Liver (tissue), 7 donors: ENCODE measurements at regions not wholly inside any gene's neighbourhood (a gene's known extent, or its start where the extent isn't known, plus 50 kb on each side); places are given as distances from the start of the nearest gene placed in this dataset.
"Not testable (repeated sequence)": the region's sequence is repeated elsewhere in the genome, so short reads cannot be mapped to it uniquely, and the experiment has no call there.

Experiments
- DNase-seq: peaks from one replicate; pipeline ENCODE4 v3.0.0-alpha.2; 2017; ENCODE audit warnings: low spot score
- H3K27ac ChIP-seq, 2 donors: one replicate each; pipeline ENCODE4 v1.7.0; 2013; ENCODE audit warnings: inconsistent platforms in 2 of 2, low read length in 2 of 2, control low read depth in 1 of 2, low read depth in 1 of 2, mild to moderate bottlenecking in 1 of 2
- H3K27me3 ChIP-seq, 4 donors: one replicate each; pipeline versions ENCODE4 v1.6.1 to v1.7.0; 2013; ENCODE audit warnings: low read length in 3 of 4, inconsistent platforms in 1 of 4, mild to moderate bottlenecking in 1 of 4, moderate library complexity in 1 of 4; ENCODE audit not compliant: control insufficient read depth in 4 of 4, insufficient read depth in 4 of 4
- H3K36me3 ChIP-seq, 4 donors: one replicate each; pipeline versions ENCODE4 v1.6.1 to v1.7.0; 2013; ENCODE audit warnings: low read length in 3 of 4, mild to moderate bottlenecking in 3 of 4, low read depth in 1 of 4, moderate library complexity in 1 of 4; ENCODE audit not compliant: control insufficient read depth in 4 of 4, insufficient read depth in 3 of 4
- H3K4me1 ChIP-seq, 4 donors: one replicate each; pipeline versions ENCODE4 v1.6.1 to v1.7.0; 2013; ENCODE audit warnings: low read length in 3 of 4, mild to moderate bottlenecking in 3 of 4, moderate library complexity in 1 of 4; ENCODE audit not compliant: control insufficient read depth in 4 of 4, insufficient read depth in 4 of 4
- H3K4me3 ChIP-seq, 3 donors: one replicate each; pipeline versions ENCODE4 v1.6.1 to v1.7.0; 2013; ENCODE audit warnings: low read length in 3 of 3, control low read depth in 1 of 3, low read depth in 1 of 3, mild to moderate bottlenecking in 1 of 3
- H3K9ac ChIP-seq, 2 donors: one replicate each; pipeline ENCODE4 v1.7.0; 2013; ENCODE audit warnings: low read length in 2 of 2, mild to moderate bottlenecking in 2 of 2, moderate library complexity in 2 of 2, control low read depth in 1 of 2, low read depth in 1 of 2
- H3K9me3 ChIP-seq, 4 donors: one replicate each; pipeline versions ENCODE4 v1.6.1 to v1.7.0; 2013; ENCODE audit warnings: low read length in 3 of 4; ENCODE audit not compliant: control insufficient read depth in 4 of 4
- GABPA ChIP-seq, 2 donors: IDR thresholded peaks in 1 of 2; conservative IDR thresholded peaks in 1 of 2; 2 replicates each; pipeline ENCODE4 v1.6.1; 2016; ENCODE audit warnings: antibody characterized with exemption in 2 of 2, mild to moderate bottlenecking in 1 of 2, moderate library complexity in 1 of 2
- NR2F2 ChIP-seq: IDR thresholded peaks from 2 replicates; pipeline ENCODE4 v1.6.1; 2016; ENCODE audit warnings: antibody characterized with exemption
- RAD21 ChIP-seq, 2 donors: IDR thresholded peaks; 2 replicates each; pipeline ENCODE4 v1.6.1; 2016; ENCODE audit warnings: antibody characterized with exemption in 2 of 2, mild to moderate bottlenecking in 2 of 2
- SP1 ChIP-seq: IDR thresholded peaks from 2 replicates; pipeline ENCODE4 v1.6.1; 2018; ENCODE audit warnings: antibody characterized with exemption, mild to moderate bottlenecking
- ZBTB33 ChIP-seq: IDR thresholded peaks from 2 replicates; pipeline ENCODE4 v1.6.1; 2016; ENCODE audit warnings: antibody characterized with exemption
- WGBS: extraction: QIAGEN DNeasy Blood & Tissue Kit; methylation state at CpG from one replicate; pipeline ENCODE4 v1.1.7; 2013; 5-methylcytosine and 5-hydroxymethylcytosine counted together
- TF ChIP-seq, protein P1 (sequence below): IDR thresholded peaks from 2 replicates; pipeline ENCODE4 v1.6.1; 2016; ENCODE audit warnings: antibody characterized with exemption
- donor health status: healthy.
- donor health status: healthy.
- donor health status: healthy.
- donor health status: healthy.

DNA sequence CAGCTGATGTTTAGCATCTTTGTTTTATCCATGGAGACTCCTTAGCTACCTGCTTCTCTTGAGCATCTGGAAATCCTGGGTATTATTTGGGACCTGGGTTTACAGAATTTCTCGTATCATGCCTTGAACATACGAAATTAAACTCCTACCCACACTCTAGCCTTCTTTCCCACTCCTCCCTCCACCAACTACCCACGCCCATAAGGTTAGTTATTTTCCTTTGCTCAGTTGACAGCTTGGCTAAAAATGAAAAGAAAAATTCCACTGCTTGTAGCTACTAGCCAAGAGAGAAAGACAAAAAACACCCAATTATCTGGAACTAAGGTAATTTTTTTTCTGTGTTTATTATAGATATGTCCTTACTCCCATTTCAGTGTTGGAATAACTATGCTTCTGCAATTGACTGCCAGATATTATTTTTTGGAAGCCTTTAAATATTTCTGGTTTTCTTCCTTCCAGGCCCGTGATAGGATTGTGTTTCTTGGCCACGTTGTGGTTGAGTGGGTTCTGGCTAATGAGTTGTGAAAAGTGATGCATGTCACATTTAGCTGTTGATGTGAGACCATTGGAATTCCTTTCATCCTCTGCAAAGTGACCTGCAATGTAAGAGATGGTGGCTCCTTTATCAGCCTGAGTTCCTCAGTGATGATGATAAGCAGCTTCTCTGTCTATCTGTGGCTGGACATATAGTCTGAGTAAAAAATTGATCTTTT is 308.1 kb downstream of the LRRC70 start:
- H3K9ac ChIP-seq, result no peak overlapping the region
- 36% methylated on average over 5 of the region's 5 CpGs for WGBS
- H3K36me3 ChIP-seq, result no peaks in the 10 kb centered on the region
- H3K4me3 ChIP-seq, result no peak overlapping the region
- no peaks in the 10 kb centered on the region for H3K9me3 ChIP-seq
- no peaks in the 10 kb centered on the region for H3K4me1 ChIP-seq
- no peak for DNase-seq
- no peaks in the 10 kb centered on the region for H3K27me3 ChIP-seq
- no peak overlapping the region for H3K27ac ChIP-seq
- no peak for TF ChIP-seq SP1
- TF ChIP-seq ZBTB33, result no peak
- no peak for TF ChIP-seq NR2F2

- not testable (repeated sequence) for H3K4me1 ChIP-seq, H3K9me3 ChIP-seq, H3K36me3 ChIP-seq, H3K4me3 ChIP-seq, H3K27ac ChIP-seq, H3K9ac ChIP-seq, H3K27me3 ChIP-seq, DNase-seq
- WGBS, result 69% methylated on average over 5 of the region's 5 CpGs
Measured at GRCh38 chr5:62837330-62837729, 258.7 kb downstream of the LRRC70 start.

- Histone ChIP-seq H3K4me3 (no peak overlapping the region), H3K9me3 (no peaks in the 10 kb centered on the region), H3K4me1 (no peaks in the 10 kb centered on the region), H3K36me3 (no peaks in the 10 kb centered on the region), H3K27ac (no peak overlapping the region), H3K9ac (no peak overlapping the region), H3K27me3 (no peaks in the 10 kb centered on the region)
- WGBS, result 53% methylated on average over 2 of the region's 2 CpGs
- no peak for DNase-seq
- TF ChIP-seq RAD21 (IDR thresholded peaks at IDR 0.05) (no peak), NR2F2 (peak; percentile 16)
Measured at GRCh38 chr5:62829604-62829986, 251.0 kb downstream of the LRRC70 start.

- Histone ChIP-seq H3K9ac (no peak overlapping the region), H3K4me3 (no peak overlapping the region), H3K27ac (no peak overlapping the region), H3K36me3 (no peaks in the 10 kb centered on the region), H3K9me3 (no peaks in the 10 kb centered on the region), H3K27me3 (no peaks in the 10 kb centered on the region), H3K4me1 (no peaks in the 10 kb centered on the region)
- WGBS, result 50% methylated on average over 5 of the region's 5 CpGs
- no peak for DNase-seq
- TF ChIP-seq, protein P1, sequence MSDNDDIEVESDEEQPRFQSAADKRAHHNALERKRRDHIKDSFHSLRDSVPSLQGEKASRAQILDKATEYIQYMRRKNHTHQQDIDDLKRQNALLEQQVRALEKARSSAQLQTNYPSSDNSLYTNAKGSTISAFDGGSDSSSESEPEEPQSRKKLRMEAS, result no peak
- TF ChIP-seq GABPA (IDR thresholded peaks at IDR 0.05 in 1 of 2, conservative IDR thresholded peaks at IDR 0.05 in 1 of 2) (no peak), RAD21 (IDR thresholded peaks at IDR 0.05) (no peak), NR2F2 (peak; percentile 63)
Measured at GRCh38 chr5:62828742-62829603, 250.4 kb downstream of the LRRC70 start.
